22Rv1 (cell line): ENCODE measurements at regions not wholly inside any gene's neighbourhood (a gene's known extent, or its start where the extent isn't known, plus 50 kb on each side); places are given as distances from the start of the nearest gene placed in this dataset.

ENCODE experiments used
- CTCF ChIP-seq: fragments of 450-650 bp; IDR thresholded peaks from 2 replicates; pipeline ENCODE4 v1.5.1; 2017; ENCODE audit warnings: mild to moderate bottlenecking
- ZFX ChIP-seq: fragments of 450-650 bp; IDR thresholded peaks from 2 replicates; pipeline ENCODE4 v1.6.1; 2017; ENCODE audit warnings: antibody characterized with exemption, borderline replicate concordance

- TF ChIP-seq CTCF (no peak), ZFX (no peak)
Measured at GRCh38 chr10:47246406-47247147, 53.4 kb upstream of the GDF10 start.
